ENCODE measurements at regions not wholly inside any gene's neighbourhood (a gene's known extent, or its start where the extent isn't known, plus 50 kb on each side); places are given as distances from the start of the nearest gene placed in this dataset.

DNA sequence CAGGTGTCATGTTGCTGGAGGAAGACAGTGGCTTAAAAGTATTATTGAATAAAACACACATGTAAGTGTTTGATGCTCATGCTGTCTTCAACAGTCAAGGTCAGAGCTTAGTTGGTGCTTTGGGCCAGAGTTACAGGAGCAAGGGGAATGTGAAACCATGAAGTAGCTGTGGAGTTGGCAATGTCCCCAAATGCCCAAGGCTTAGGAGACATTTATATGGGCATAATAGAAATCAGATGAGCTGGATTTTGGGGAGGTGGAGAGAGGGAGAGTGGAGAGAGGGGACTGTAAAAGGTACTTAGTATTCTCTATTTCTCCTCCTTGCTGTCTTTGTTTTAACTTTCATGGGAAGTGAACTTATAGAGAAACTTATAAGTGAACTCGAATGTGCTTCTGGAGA lies 407.8 kb downstream of the ETS1 start (continued):
- TF ChIP-seq MAFK (IDR thresholded peaks at IDR 0.05; ENCODE audit: low read depth, low read length) (no peak), CHD1 (IDR thresholded peaks at IDR 0.05; ENCODE audit: low read depth, low read length) (no peak), POLR2A (IDR thresholded peaks at IDR 0.05; ENCODE audit: low read depth, low read length) (no peak)

DNA sequence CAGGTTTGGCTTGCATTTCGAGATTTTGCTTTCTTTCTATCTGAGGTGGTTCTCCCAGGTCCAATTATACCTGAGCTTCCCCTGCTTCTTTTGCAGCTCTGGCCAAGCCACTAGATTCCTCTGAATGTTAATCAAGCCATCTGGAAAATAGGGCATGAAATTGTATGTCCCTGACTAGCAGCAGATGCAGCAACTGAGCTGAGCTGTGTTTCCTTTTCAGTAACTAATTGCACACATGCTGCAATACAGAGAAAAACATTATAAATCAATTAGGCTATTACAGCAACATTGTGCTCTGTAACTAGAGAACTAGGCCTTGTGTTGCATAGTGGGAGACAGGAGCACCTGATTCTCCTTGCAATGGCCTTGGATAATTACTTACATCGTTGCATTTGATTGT lies 408.3 kb downstream of the ETS1 start:
- DNase-seq (no peak), ATAC-seq (ENCODE audit: low read depth) (no peak)
- H4K91ac ChIP-seq (ENCODE audit: insufficient read depth, low read depth, low read length): no peak overlapping the region
- WGBS, 2 experiments (ENCODE audit: extremely low coverage in 2 of 2, insufficient read length in 1 of 2): no CpG with 5 or more reads among the region's 2 CpGs
- H3K9me1 ChIP-seq (ENCODE audit: insufficient read depth, low read length): peaks cover 8% of the 10 kb centered on the region
- peaks cover 8% of the 10 kb centered on the region for H3K4me1 ChIP-seq (ENCODE audit: control insufficient read depth, insufficient read depth, low read length)
- no TSS peak for BruUV-seq (replicated peaks)
- no peaks in the 10 kb centered on the region for H3K9me3 ChIP-seq (ENCODE audit: control insufficient read depth, insufficient read depth, low read length)
- no peaks in the 10 kb centered on the region for H3K27me3 ChIP-seq (ENCODE audit: control insufficient read depth, insufficient read depth, low read length)
- in situ Hi-C loops (cut with MboI; ENCODE audit: low sequenced_read_pairs) (loop anchor here (5.0 kb wide), 2 partner anchors 108 to 448 kb away; no protein-coding TSS in a partner anchor), intact Hi-C loops (cut with micrococcal nuclease) (no loop called here), dilution Hi-C loops (cut with HindIII; ENCODE audit: low sequenced_read_pairs, unreplicated experiment) (loop anchor here (25.0 kb wide), 1 partner anchor 658 kb away; no protein-coding TSS in a partner anchor)
- no peak overlapping the region for H2AFZ ChIP-seq (replicated peaks; ENCODE audit: low read length, poor library complexity)
- H3K18ac ChIP-seq (ENCODE audit: low read depth, low read length): no peak overlapping the region
- H3K9ac ChIP-seq (ENCODE audit: low read depth, low read length): no peak overlapping the region
- peak overlapping the region; percentile 20; the same call in 1 of the 2 replicates for H2AK5ac ChIP-seq (ENCODE audit: low read depth, low read length)
- no peaks in the 10 kb centered on the region for H3K79me1 ChIP-seq (ENCODE audit: low read depth in 1 of 2, low read length in 2 of 2)
- H2BK5ac ChIP-seq (ENCODE audit: low read depth, low read length, poor library complexity, severe bottlenecking): no peak overlapping the region
- H3K56ac ChIP-seq (ENCODE audit: extremely low read depth, insufficient read depth, low read length): no peak overlapping the region
- H4K8ac ChIP-seq (ENCODE audit: low read depth in 2 of 2, low read length in 2 of 2): no peak overlapping the region
- H4K5ac ChIP-seq (ENCODE audit: low read depth, low read length): no peak overlapping the region
- CTCF ChIA-PET: no interaction called here
- H3K36me3 ChIP-seq (ENCODE audit: control insufficient read depth, insufficient read depth, low read length): no peaks in the 10 kb centered on the region
- H3K4me3 ChIP-seq (ENCODE audit: insufficient read depth, low read depth, low read length): no peak overlapping the region
- no peaks in the 10 kb centered on the region for H4K20me1 ChIP-seq (ENCODE audit: insufficient read depth, low read length)
- H3K4ac ChIP-seq (ENCODE audit: low read depth, low read length): peak overlapping the region; percentile 41; the same call in 1 of the 2 replicates
- 0 out of 2 replicates have a peak overlapping the region, but pooled peaks have one; percentile 6 for H3K14ac ChIP-seq (replicated peaks; ENCODE audit: low read depth, low read length)
- POLR2A ChIA-PET (ENCODE audit: unreplicated experiment): no interaction called here
- no peak overlapping the region for H3K27ac ChIP-seq (ENCODE audit: insufficient read depth, low read length)
- H3K23ac ChIP-seq (ENCODE audit: low read depth, low read length): no peak overlapping the region
- H2BK20ac ChIP-seq (ENCODE audit: low read depth, low read length): peak overlapping the region; percentile 83; the same call in 1 of the 2 replicates
- H2BK15ac ChIP-seq (ENCODE audit: low read depth, low read length): peak overlapping the region; percentile 53; the same call in 1 of the 3 replicates
- no peak overlapping the region for H3K4me2 ChIP-seq (ENCODE audit: low read depth, low read length)
- TF ChIP-seq, protein P1, sequence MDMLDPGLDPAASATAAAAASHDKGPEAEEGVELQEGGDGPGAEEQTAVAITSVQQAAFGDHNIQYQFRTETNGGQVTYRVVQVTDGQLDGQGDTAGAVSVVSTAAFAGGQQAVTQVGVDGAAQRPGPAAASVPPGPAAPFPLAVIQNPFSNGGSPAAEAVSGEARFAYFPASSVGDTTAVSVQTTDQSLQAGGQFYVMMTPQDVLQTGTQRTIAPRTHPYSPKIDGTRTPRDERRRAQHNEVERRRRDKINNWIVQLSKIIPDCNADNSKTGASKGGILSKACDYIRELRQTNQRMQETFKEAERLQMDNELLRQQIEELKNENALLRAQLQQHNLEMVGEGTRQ (IDR thresholded peaks at IDR 0.05; ENCODE audit: low read depth, low read length): no peak
- TF ChIP-seq RAD21 (IDR thresholded peaks at IDR 0.05; ENCODE audit: low read length) (no peak), BHLHE40 (IDR thresholded peaks at IDR 0.05; ENCODE audit: low read depth, low read length) (no peak), MAFK (IDR thresholded peaks at IDR 0.05; ENCODE audit: low read depth, low read length) (no peak), FOS (IDR thresholded peaks at IDR 0.05; ENCODE audit: low read depth, low read length) (no peak), MXI1 (IDR thresholded peaks at IDR 0.05; ENCODE audit: borderline replicate concordance, low read depth, low read length) (no peak), RCOR1 (IDR thresholded peaks at IDR 0.05; ENCODE audit: insufficient replicate concordance, low read length) (no peak), CEBPB (IDR thresholded peaks at IDR 0.05; ENCODE audit: low read depth, low read length) (no peak)
- TF ChIP-seq, protein P2, sequence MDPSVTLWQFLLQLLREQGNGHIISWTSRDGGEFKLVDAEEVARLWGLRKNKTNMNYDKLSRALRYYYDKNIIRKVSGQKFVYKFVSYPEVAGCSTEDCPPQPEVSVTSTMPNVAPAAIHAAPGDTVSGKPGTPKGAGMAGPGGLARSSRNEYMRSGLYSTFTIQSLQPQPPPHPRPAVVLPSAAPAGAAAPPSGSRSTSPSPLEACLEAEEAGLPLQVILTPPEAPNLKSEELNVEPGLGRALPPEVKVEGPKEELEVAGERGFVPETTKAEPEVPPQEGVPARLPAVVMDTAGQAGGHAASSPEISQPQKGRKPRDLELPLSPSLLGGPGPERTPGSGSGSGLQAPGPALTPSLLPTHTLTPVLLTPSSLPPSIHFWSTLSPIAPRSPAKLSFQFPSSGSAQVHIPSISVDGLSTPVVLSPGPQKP (IDR thresholded peaks at IDR 0.05; ENCODE audit: borderline replicate concordance, low read depth, low read length): no peak
- TF ChIP-seq, protein P3, sequence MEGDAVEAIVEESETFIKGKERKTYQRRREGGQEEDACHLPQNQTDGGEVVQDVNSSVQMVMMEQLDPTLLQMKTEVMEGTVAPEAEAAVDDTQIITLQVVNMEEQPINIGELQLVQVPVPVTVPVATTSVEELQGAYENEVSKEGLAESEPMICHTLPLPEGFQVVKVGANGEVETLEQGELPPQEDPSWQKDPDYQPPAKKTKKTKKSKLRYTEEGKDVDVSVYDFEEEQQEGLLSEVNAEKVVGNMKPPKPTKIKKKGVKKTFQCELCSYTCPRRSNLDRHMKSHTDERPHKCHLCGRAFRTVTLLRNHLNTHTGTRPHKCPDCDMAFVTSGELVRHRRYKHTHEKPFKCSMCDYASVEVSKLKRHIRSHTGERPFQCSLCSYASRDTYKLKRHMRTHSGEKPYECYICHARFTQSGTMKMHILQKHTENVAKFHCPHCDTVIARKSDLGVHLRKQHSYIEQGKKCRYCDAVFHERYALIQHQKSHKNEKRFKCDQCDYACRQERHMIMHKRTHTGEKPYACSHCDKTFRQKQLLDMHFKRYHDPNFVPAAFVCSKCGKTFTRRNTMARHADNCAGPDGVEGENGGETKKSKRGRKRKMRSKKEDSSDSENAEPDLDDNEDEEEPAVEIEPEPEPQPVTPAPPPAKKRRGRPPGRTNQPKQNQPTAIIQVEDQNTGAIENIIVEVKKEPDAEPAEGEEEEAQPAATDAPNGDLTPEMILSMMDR (conservative IDR thresholded peaks at IDR 0.05; ENCODE audit: low read depth, low read length): no peak
- no peak overlapping the region for H2AK9ac ChIP-seq (replicated peaks; ENCODE audit: low read depth, low read length, poor library complexity)
- H2BK120ac ChIP-seq (ENCODE audit: low read depth, low read length): peak overlapping the region; percentile 49; the same call in 1 of the 2 replicates
